ENCODE measurements at regions not wholly inside any gene's neighbourhood (a gene's known extent, or its start where the extent isn't known, plus 50 kb on each side); places are given as distances from the start of the nearest gene placed in this dataset.

GRCh38 chr11:133595998-133596590 lies 63.8 kb upstream of the OPCML start:
- 85 to 90% methylated on average over 11 to 19 of the region's 21 CpGs for whole genome bisulfite sequencing, 2 donors (ENCODE audit: low coverage in 1 of 2)

GRCh38 chr11:133593036-133593435 lies 60.7 kb upstream of the OPCML start:
- no peaks in the 10 kb centered on the region for H3K9me3 ChIP-seq
- ATAC-seq: no peak
- H3K4me1 ChIP-seq: no peaks in the 10 kb centered on the region
- H3K4me3 ChIP-seq: no peak overlapping the region
- TF ChIP-seq POLR2AphosphoS5 (IDR thresholded peaks at IDR 0.05) (no peak), POLR2A (IDR thresholded peaks at IDR 0.05) (no peak), EP300 (IDR thresholded peaks at IDR 0.05) (no peak), CTCF (IDR thresholded peaks at IDR 0.05) (no peak)
- H3K27me3 ChIP-seq: peaks cover 10% of the 10 kb centered on the region
- no peak overlapping the region for H3K27ac ChIP-seq
- 65 to 83% methylated on average over 2 of the region's 2 CpGs for WGBS, 2 donors (ENCODE audit: low coverage in 1 of 2)
- no peaks in the 10 kb centered on the region for H3K36me3 ChIP-seq

More at GRCh38 chr11:133595998-133596590, 63.8 kb upstream of the OPCML start:
- no peaks in the 10 kb centered on the region for H3K9me3 ChIP-seq
- H3K27me3 ChIP-seq: peaks cover 10% of the 10 kb centered on the region
- H3K27ac ChIP-seq: no peak overlapping the region
- ATAC-seq: no peak
- H3K4me3 ChIP-seq: no peak overlapping the region
- TF ChIP-seq EP300 (IDR thresholded peaks at IDR 0.05) (no peak), POLR2A (IDR thresholded peaks at IDR 0.05) (no peak), CTCF (IDR thresholded peaks at IDR 0.05) (no peak)
- H3K36me3 ChIP-seq: no peaks in the 10 kb centered on the region
- H3K4me1 ChIP-seq: no peaks in the 10 kb centered on the region

GRCh38 chr11:133586903-133587517 lies 54.7 kb upstream of the OPCML start:
- Histone ChIP-seq H3K9me3 (no peaks in the 10 kb centered on the region), H3K36me3 (no peaks in the 10 kb centered on the region), H3K27me3 (no peaks in the 10 kb centered on the region), H3K4me1 (no peaks in the 10 kb centered on the region), H3K4me3 (no peak overlapping the region), H3K27ac (no peak overlapping the region)
- ATAC-seq: no peak
- WGBS, 2 donors (ENCODE audit: low coverage in 1 of 2): 80 to 91% methylated on average over 5 of the region's 5 CpGs
- no peak for TF ChIP-seq CTCF (IDR thresholded peaks at IDR 0.05)
- TF ChIP-seq POLR2AphosphoS5 (IDR thresholded peaks at IDR 0.05): no peak
- no peak for TF ChIP-seq POLR2A (IDR thresholded peaks at IDR 0.05)
- no peak for TF ChIP-seq EP300 (IDR thresholded peaks at IDR 0.05)

GRCh38 chr11:133582750-133583149 lies 50.4 kb upstream of the OPCML start:
- H3K4me1 ChIP-seq: no peaks in the 10 kb centered on the region
- H3K4me3 ChIP-seq: no peak overlapping the region
- ATAC-seq: no peak
- 57 to 80% methylated on average over 1 to 7 of the region's 7 CpGs for WGBS, 2 donors (ENCODE audit: low coverage in 1 of 2)
- H3K36me3 ChIP-seq: no peaks in the 10 kb centered on the region
- H3K27me3 ChIP-seq: peaks cover 9% of the 10 kb centered on the region
- no peaks in the 10 kb centered on the region for H3K9me3 ChIP-seq
- H3K27ac ChIP-seq: no peak overlapping the region
- TF ChIP-seq POLR2AphosphoS5 (IDR thresholded peaks at IDR 0.05) (no peak), POLR2A (IDR thresholded peaks at IDR 0.05) (no peak), EP300 (IDR thresholded peaks at IDR 0.05) (no peak), CTCF (IDR thresholded peaks at IDR 0.05) (no peak)

- Histone ChIP-seq H3K4me3 (no peak overlapping the region), H3K27ac (no peak overlapping the region), H3K36me3 (no peaks in the 10 kb centered on the region), H3K9me3 (no peaks in the 10 kb centered on the region), H3K27me3 (peaks cover 9% of the 10 kb centered on the region), H3K4me1 (no peaks in the 10 kb centered on the region)
- TF ChIP-seq CTCF (IDR thresholded peaks at IDR 0.05) (no peak), POLR2A (IDR thresholded peaks at IDR 0.05) (no peak), EP300 (IDR thresholded peaks at IDR 0.05) (no peak), POLR2AphosphoS5 (IDR thresholded peaks at IDR 0.05) (no peak)
- 10 to 57% methylated on average over 1 of the region's 1 CpG for WGBS, 2 donors (ENCODE audit: low coverage in 1 of 2)
- ATAC-seq: no peak
Measured at GRCh38 chr11:133582326-133582725, 50.0 kb upstream of the OPCML start.
